ENCODE measurements at regions not wholly inside any gene's neighbourhood (a gene's known extent, or its start where the extent isn't known, plus 50 kb on each side); places are given as distances from the start of the nearest gene placed in this dataset.

- Histone ChIP-seq H3K27ac (ENCODE audit: low read depth, low read length) (no peak overlapping the region), H3K36me3 (ENCODE audit: control insufficient read depth, insufficient read depth, low read length) (no peaks in the 10 kb centered on the region), H3K79me2 (ENCODE audit: control insufficient read depth, insufficient read depth, low read length) (no peaks in the 10 kb centered on the region), H3K4me1 (ENCODE audit: control insufficient read depth, low read depth, low read length) (no peaks in the 10 kb centered on the region), H3K18ac (ENCODE audit: low read length) (no peak overlapping the region), H4K5ac (ENCODE audit: low read length) (no peak overlapping the region), H2BK5ac (ENCODE audit: low read length) (no peak overlapping the region), H3K27me3 (ENCODE audit: insufficient read depth, low read length, poor library complexity) (no peaks in the 10 kb centered on the region), H4K8ac (ENCODE audit: low read depth, low read length) (no peak overlapping the region), H3K56ac (ENCODE audit: low read length) (no peak overlapping the region), H3K4me2 (ENCODE audit: low read length) (no peak overlapping the region), H3K4ac (ENCODE audit: low read depth, low read length) (no peak overlapping the region), H2BK15ac (replicated peaks; ENCODE audit: low read depth) (no peak overlapping the region), H3K9ac (ENCODE audit: low read length) (no peak overlapping the region), H2AK5ac (ENCODE audit: low read length) (no peak overlapping the region), H3K4me3 (ENCODE audit: low read length) (no peak overlapping the region), H3K79me1 (ENCODE audit: low read length) (no peaks in the 10 kb centered on the region), H3K23ac (ENCODE audit: low read length) (no peak overlapping the region), H2BK120ac (ENCODE audit: low read depth, low read length) (no peak overlapping the region)
- WGBS (ENCODE audit: extremely low coverage, insufficient coverage, low lambda C conversion rate) = no CpG with 5 or more reads among the region's 5 CpGs
- no peak for DNase-seq
These were observed 490.8 kb upstream of the ST8SIA4 start for GRCh38 chr5:101393795-101394450.

- H3K79me1 ChIP-seq (ENCODE audit: low read length) = no peaks in the 10 kb centered on the region
- no peak overlapping the region for H2BK5ac ChIP-seq (ENCODE audit: low read length)
- H3K18ac ChIP-seq (ENCODE audit: low read length) = no peak overlapping the region
- no CpG with 5 or more reads among the region's 4 CpGs for WGBS (ENCODE audit: extremely low coverage, insufficient coverage, low lambda C conversion rate)
- no peak overlapping the region for H2BK15ac ChIP-seq (replicated peaks; ENCODE audit: low read depth)
- no peak overlapping the region for H3K23ac ChIP-seq (ENCODE audit: low read length)
- H3K4ac ChIP-seq (ENCODE audit: low read depth, low read length) = no peak overlapping the region
- no peaks in the 10 kb centered on the region for H3K79me2 ChIP-seq (ENCODE audit: control insufficient read depth, insufficient read depth, low read length)
- no peak overlapping the region for H4K5ac ChIP-seq (ENCODE audit: low read length)
- H3K4me2 ChIP-seq (ENCODE audit: low read length) = no peak overlapping the region
- H2BK120ac ChIP-seq (ENCODE audit: low read depth, low read length) = no peak overlapping the region
- H3K4me1 ChIP-seq (ENCODE audit: control insufficient read depth, low read depth, low read length) = no peaks in the 10 kb centered on the region
- no peak overlapping the region for H3K4me3 ChIP-seq (ENCODE audit: low read length)
- peak; percentile 93 for DNase-seq
- no peak overlapping the region for H3K56ac ChIP-seq (ENCODE audit: low read length)
- no peak overlapping the region for H4K8ac ChIP-seq (ENCODE audit: low read depth, low read length)
- H3K36me3 ChIP-seq (ENCODE audit: control insufficient read depth, insufficient read depth, low read length) = no peaks in the 10 kb centered on the region
- H2AK5ac ChIP-seq (ENCODE audit: low read length) = no peak overlapping the region
- H3K27me3 ChIP-seq (ENCODE audit: insufficient read depth, low read length, poor library complexity) = no peaks in the 10 kb centered on the region
- no peak overlapping the region for H3K27ac ChIP-seq (ENCODE audit: low read depth, low read length)
- H3K9ac ChIP-seq (ENCODE audit: low read length) = no peak overlapping the region
These were observed 487.2 kb upstream of the ST8SIA4 start for GRCh38 chr5:101390151-101390908.

GRCh38 chr5:101385276-101385675 is 482.2 kb upstream of the ST8SIA4 start:
- Histone ChIP-seq H3K27me3 (ENCODE audit: insufficient read depth, low read length, poor library complexity) (no peaks in the 10 kb centered on the region), H3K79me1 (ENCODE audit: low read length) (no peaks in the 10 kb centered on the region), H2AK5ac (ENCODE audit: low read length) (no peak overlapping the region), H3K79me2 (ENCODE audit: control insufficient read depth, insufficient read depth, low read length) (no peaks in the 10 kb centered on the region), H4K5ac (ENCODE audit: low read length) (no peak overlapping the region), H4K8ac (ENCODE audit: low read depth, low read length) (no peak overlapping the region), H3K27ac (ENCODE audit: low read depth, low read length) (no peak overlapping the region), H2BK5ac (ENCODE audit: low read length) (no peak overlapping the region), H3K18ac (ENCODE audit: low read length) (no peak overlapping the region), H3K36me3 (ENCODE audit: control insufficient read depth, insufficient read depth, low read length) (no peaks in the 10 kb centered on the region), H3K4me1 (ENCODE audit: control insufficient read depth, low read depth, low read length) (no peaks in the 10 kb centered on the region), H2BK15ac (replicated peaks; ENCODE audit: low read depth) (no peak overlapping the region), H3K4me2 (ENCODE audit: low read length) (no peak overlapping the region), H3K56ac (ENCODE audit: low read length) (no peak overlapping the region), H3K4me3 (ENCODE audit: low read length) (no peak overlapping the region), H2BK120ac (ENCODE audit: low read depth, low read length) (no peak overlapping the region), H3K4ac (ENCODE audit: low read depth, low read length) (no peak overlapping the region), H3K23ac (ENCODE audit: low read length) (no peak overlapping the region), H3K9ac (ENCODE audit: low read length) (no peak overlapping the region)
- WGBS (ENCODE audit: extremely low coverage, insufficient coverage, low lambda C conversion rate) = no CpG with 5 or more reads among the region's 1 CpG
- DNase-seq = no peak

DNA sequence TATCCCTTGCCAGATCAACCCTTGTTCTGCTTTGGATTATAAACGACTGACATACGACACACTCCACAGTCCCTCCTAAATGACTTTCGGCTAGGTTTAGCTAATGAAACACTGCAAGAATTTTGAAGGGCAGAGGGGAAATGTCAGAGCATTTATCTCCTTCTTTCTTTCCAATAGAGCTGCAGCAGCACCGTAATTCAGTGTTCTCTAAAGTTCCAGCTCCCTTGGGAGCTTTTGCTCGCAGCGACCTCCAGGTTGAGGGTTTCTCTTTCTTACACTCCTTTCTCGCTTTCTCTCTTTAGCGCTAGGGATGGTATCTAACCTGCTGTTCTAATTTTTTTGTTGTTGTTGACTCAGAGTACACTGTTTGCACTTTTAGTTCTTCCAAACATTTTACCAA is 467.1 kb upstream of the ST8SIA4 start:
- no peaks in the 10 kb centered on the region for H3K79me1 ChIP-seq (ENCODE audit: low read length)
- no peak overlapping the region for H3K4ac ChIP-seq (ENCODE audit: low read depth, low read length)
- no peak overlapping the region for H3K9ac ChIP-seq (ENCODE audit: low read length)
- H4K8ac ChIP-seq (ENCODE audit: low read depth, low read length) = no peak overlapping the region
- H4K5ac ChIP-seq (ENCODE audit: low read length) = no peak overlapping the region
- no peaks in the 10 kb centered on the region for H3K4me1 ChIP-seq (ENCODE audit: control insufficient read depth, low read depth, low read length)
- H2AK5ac ChIP-seq (ENCODE audit: low read length) = no peak overlapping the region
- H3K18ac ChIP-seq (ENCODE audit: low read length) = no peak overlapping the region
- no CpG with 5 or more reads among the region's 8 CpGs for WGBS (ENCODE audit: extremely low coverage, insufficient coverage, low lambda C conversion rate)
- no peak overlapping the region for H3K56ac ChIP-seq (ENCODE audit: low read length)
- H3K36me3 ChIP-seq (ENCODE audit: control insufficient read depth, insufficient read depth, low read length) = no peaks in the 10 kb centered on the region
- H3K23ac ChIP-seq (ENCODE audit: low read length) = no peak overlapping the region
- H3K79me2 ChIP-seq (ENCODE audit: control insufficient read depth, insufficient read depth, low read length) = no peaks in the 10 kb centered on the region
- H2BK15ac ChIP-seq (replicated peaks; ENCODE audit: low read depth) = no peak overlapping the region
- DNase-seq = no peak
- H2BK120ac ChIP-seq (ENCODE audit: low read depth, low read length) = no peak overlapping the region
- no peaks in the 10 kb centered on the region for H3K27me3 ChIP-seq (ENCODE audit: insufficient read depth, low read length, poor library complexity)
- H3K4me3 ChIP-seq (ENCODE audit: low read length) = no peak overlapping the region
- no peak overlapping the region for H2BK5ac ChIP-seq (ENCODE audit: low read length)
- no peak overlapping the region for H3K4me2 ChIP-seq (ENCODE audit: low read length)
- no peak overlapping the region for H3K27ac ChIP-seq (ENCODE audit: low read depth, low read length)

DNA sequence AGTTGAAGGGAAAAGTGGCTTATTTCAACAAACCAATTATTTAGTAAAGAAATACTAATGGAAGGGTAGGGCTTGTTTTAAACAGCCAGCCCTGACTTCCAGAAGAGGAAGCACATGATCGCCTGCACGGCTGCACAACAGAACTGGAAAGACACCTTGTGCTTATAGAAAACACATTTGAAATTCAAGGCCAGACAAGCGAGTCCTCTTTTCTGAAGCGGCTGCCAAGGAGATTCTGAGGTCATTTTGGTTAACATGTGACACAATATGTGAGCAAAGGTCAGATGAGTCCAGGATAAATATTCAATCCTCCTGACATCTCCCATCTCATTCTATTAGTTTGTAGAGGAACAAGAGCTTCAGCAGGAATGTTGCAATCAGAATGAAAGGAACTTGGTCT is 461.4 kb upstream of the ST8SIA4 start:
- Histone ChIP-seq H3K27ac (ENCODE audit: low read depth, low read length) (no peak overlapping the region), H4K5ac (ENCODE audit: low read length) (no peak overlapping the region), H3K79me1 (ENCODE audit: low read length) (no peaks in the 10 kb centered on the region), H3K36me3 (ENCODE audit: control insufficient read depth, insufficient read depth, low read length) (no peaks in the 10 kb centered on the region), H2AK5ac (ENCODE audit: low read length) (no peak overlapping the region), H3K18ac (ENCODE audit: low read length) (no peak overlapping the region), H2BK5ac (ENCODE audit: low read length) (no peak overlapping the region), H4K8ac (ENCODE audit: low read depth, low read length) (no peak overlapping the region), H2BK15ac (replicated peaks; ENCODE audit: low read depth) (no peak overlapping the region), H3K4me3 (ENCODE audit: low read length) (no peak overlapping the region), H3K4me2 (ENCODE audit: low read length) (no peak overlapping the region), H3K23ac (ENCODE audit: low read length) (no peak overlapping the region), H3K56ac (ENCODE audit: low read length) (no peak overlapping the region), H3K79me2 (ENCODE audit: control insufficient read depth, insufficient read depth, low read length) (no peaks in the 10 kb centered on the region), H3K9ac (ENCODE audit: low read length) (no peak overlapping the region), H3K4ac (ENCODE audit: low read depth, low read length) (no peak overlapping the region), H3K4me1 (ENCODE audit: control insufficient read depth, low read depth, low read length) (no peaks in the 10 kb centered on the region), H3K27me3 (ENCODE audit: insufficient read depth, low read length, poor library complexity) (no peaks in the 10 kb centered on the region), H2BK120ac (ENCODE audit: low read depth, low read length) (no peak overlapping the region)
- no peak for DNase-seq
- WGBS (ENCODE audit: extremely low coverage, insufficient coverage, low lambda C conversion rate) = no CpG with 5 or more reads among the region's 4 CpGs

DNA sequence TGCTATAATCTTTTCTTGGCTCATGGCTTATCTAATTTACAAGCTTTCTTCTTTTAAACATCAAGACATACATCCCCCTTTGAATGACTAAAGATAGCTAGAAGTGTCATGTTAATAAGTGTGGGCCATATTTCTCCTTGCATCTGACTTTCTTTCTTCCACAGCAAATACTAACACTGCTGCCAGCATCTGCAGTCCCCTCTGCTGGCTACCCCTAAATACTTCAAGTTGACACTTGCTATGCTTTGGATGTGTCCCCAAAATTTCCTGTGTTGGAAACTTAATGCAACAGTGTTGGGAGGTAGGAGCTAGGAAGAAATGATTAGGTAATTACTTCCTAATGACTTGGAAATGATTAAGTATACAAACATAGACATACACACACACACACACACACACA is 459.0 kb upstream of the ST8SIA4 start:
- Histone ChIP-seq H3K27me3 (ENCODE audit: insufficient read depth, low read length, poor library complexity) (no peaks in the 10 kb centered on the region), H3K36me3 (ENCODE audit: control insufficient read depth, insufficient read depth, low read length) (no peaks in the 10 kb centered on the region), H4K8ac (ENCODE audit: low read depth, low read length) (no peak overlapping the region), H3K4me1 (ENCODE audit: control insufficient read depth, low read depth, low read length) (no peaks in the 10 kb centered on the region), H3K23ac (ENCODE audit: low read length) (no peak overlapping the region), H3K56ac (ENCODE audit: low read length) (no peak overlapping the region), H2BK120ac (ENCODE audit: low read depth, low read length) (no peak overlapping the region), H2BK15ac (replicated peaks; ENCODE audit: low read depth) (no peak overlapping the region), H3K9ac (ENCODE audit: low read length) (no peak overlapping the region), H3K4ac (ENCODE audit: low read depth, low read length) (no peak overlapping the region), H2AK5ac (ENCODE audit: low read length) (no peak overlapping the region), H3K18ac (ENCODE audit: low read length) (no peak overlapping the region), H2BK5ac (ENCODE audit: low read length) (no peak overlapping the region), H3K4me2 (ENCODE audit: low read length) (no peak overlapping the region), H3K79me1 (ENCODE audit: low read length) (no peaks in the 10 kb centered on the region), H4K5ac (ENCODE audit: low read length) (no peak overlapping the region), H3K4me3 (ENCODE audit: low read length) (no peak overlapping the region), H3K79me2 (ENCODE audit: control insufficient read depth, insufficient read depth, low read length) (no peaks in the 10 kb centered on the region), H3K27ac (ENCODE audit: low read depth, low read length) (no peak overlapping the region)
- DNase-seq = no peak

All from mesendoderm (in vitro differentiated cells).